ENCODE measurements at regions not wholly inside any gene's neighbourhood (a gene's known extent, or its start where the extent isn't known, plus 50 kb on each side); places are given as distances from the start of the nearest gene placed in this dataset.
A peak's percentile ranks its signal among the peaks of the same experiment; 100 is the strongest.

GRCh38 chr6:77034161-77034560 lies 429.1 kb downstream of the HTR1B start:
- H3K79me2 ChIP-seq (ENCODE audit: low read length) = no peaks in the 10 kb centered on the region
- TF ChIP-seq EZH2phosphoT487 (IDR thresholded peaks at IDR 0.05; ENCODE audit: low read depth) (no peak), CTCF (IDR thresholded peaks at IDR 0.05; ENCODE audit: low read depth, low read length) (no peak)
- no peaks in the 10 kb centered on the region for H3K27me3 ChIP-seq (ENCODE audit: low read depth, low read length)
- no peak overlapping the region for H3K9ac ChIP-seq (ENCODE audit: low read length)
- H3K4me2 ChIP-seq (ENCODE audit: low read length) = no peak overlapping the region
- H3K36me3 ChIP-seq (replicated peaks; ENCODE audit: low read depth, low read length) = no peaks in the 10 kb centered on the region
- H3K4me1 ChIP-seq (ENCODE audit: low read length) = no peaks in the 10 kb centered on the region
- H3K27ac ChIP-seq (ENCODE audit: low read length) = no peak overlapping the region
- H4K20me1 ChIP-seq (ENCODE audit: insufficient read depth, low read length) = no peaks in the 10 kb centered on the region
- H3K4me3 ChIP-seq (ENCODE audit: low read length) = no peak overlapping the region
- no peak overlapping the region for H2AFZ ChIP-seq (ENCODE audit: low read depth, low read length)
- no peaks in the 10 kb centered on the region for H3K9me3 ChIP-seq (ENCODE audit: insufficient read depth, low read length)

GRCh38 chr6:77030929-77031674 lies 432.2 kb downstream of the HTR1B start:
- no peaks in the 10 kb centered on the region for H4K20me1 ChIP-seq (ENCODE audit: insufficient read depth, low read length)
- H3K4me1 ChIP-seq (ENCODE audit: low read length) = peaks cover 5% of the 10 kb centered on the region; the same call in 1 of the 2 replicates
- no peak overlapping the region for H3K4me2 ChIP-seq (ENCODE audit: low read length)
- no peak overlapping the region for H2AFZ ChIP-seq (ENCODE audit: low read depth, low read length)
- TF ChIP-seq CTCF (IDR thresholded peaks at IDR 0.05; ENCODE audit: low read depth, low read length) (no peak), EZH2phosphoT487 (IDR thresholded peaks at IDR 0.05; ENCODE audit: low read depth) (no peak)
- H3K79me2 ChIP-seq (ENCODE audit: low read length) = no peaks in the 10 kb centered on the region
- no peaks in the 10 kb centered on the region for H3K36me3 ChIP-seq (replicated peaks; ENCODE audit: low read depth, low read length)
- no peaks in the 10 kb centered on the region for H3K27me3 ChIP-seq (ENCODE audit: low read depth, low read length)
- H3K9me3 ChIP-seq (ENCODE audit: insufficient read depth, low read length) = no peaks in the 10 kb centered on the region
- no peak overlapping the region for H3K4me3 ChIP-seq (ENCODE audit: low read length)
- H3K27ac ChIP-seq (ENCODE audit: low read length) = no peak overlapping the region
- H3K9ac ChIP-seq (ENCODE audit: low read length) = no peak overlapping the region

- H3K79me2 ChIP-seq (ENCODE audit: low read length) = no peaks in the 10 kb centered on the region
- peak overlapping the region; percentile 50 for H3K4me3 ChIP-seq (ENCODE audit: low read length)
- peak overlapping the region; percentile 54 for H3K4me2 ChIP-seq (ENCODE audit: low read length)
- H3K9me3 ChIP-seq (ENCODE audit: insufficient read depth, low read length) = no peaks in the 10 kb centered on the region
- TF ChIP-seq EZH2phosphoT487 (IDR thresholded peaks at IDR 0.05; ENCODE audit: low read depth) (no peak), CTCF (IDR thresholded peaks at IDR 0.05; ENCODE audit: low read depth, low read length) (no peak)
- H3K4me1 ChIP-seq (ENCODE audit: low read length) = peaks cover 5% of the 10 kb centered on the region; the same call in 1 of the 2 replicates
- H3K27me3 ChIP-seq (ENCODE audit: low read depth, low read length) = no peaks in the 10 kb centered on the region
- H3K27ac ChIP-seq (ENCODE audit: low read length) = no peak overlapping the region
- H4K20me1 ChIP-seq (ENCODE audit: insufficient read depth, low read length) = no peaks in the 10 kb centered on the region
- H2AFZ ChIP-seq (ENCODE audit: low read depth, low read length) = peak overlapping the region; percentile 86
- no peak overlapping the region for H3K9ac ChIP-seq (ENCODE audit: low read length)
- no peaks in the 10 kb centered on the region for H3K36me3 ChIP-seq (replicated peaks; ENCODE audit: low read depth, low read length)
Measured at GRCh38 chr6:77026341-77026740, 436.9 kb downstream of the HTR1B start.

GRCh38 chr6:77025736-77026223 lies 437.5 kb downstream of the HTR1B start:
- Histone ChIP-seq H4K20me1 (ENCODE audit: insufficient read depth, low read length) (no peaks in the 10 kb centered on the region), H3K9me3 (ENCODE audit: insufficient read depth, low read length) (no peaks in the 10 kb centered on the region), H2AFZ (ENCODE audit: low read depth, low read length) (peak overlapping the region; percentile 86), H3K27ac (ENCODE audit: low read length) (no peak overlapping the region), H3K4me3 (ENCODE audit: low read length) (no peak overlapping the region), H3K79me2 (ENCODE audit: low read length) (no peaks in the 10 kb centered on the region), H3K27me3 (ENCODE audit: low read depth, low read length) (no peaks in the 10 kb centered on the region), H3K4me1 (ENCODE audit: low read length) (peaks cover 5% of the 10 kb centered on the region; the same call in 1 of the 2 replicates), H3K9ac (ENCODE audit: low read length) (no peak overlapping the region), H3K36me3 (replicated peaks; ENCODE audit: low read depth, low read length) (no peaks in the 10 kb centered on the region), H3K4me2 (ENCODE audit: low read length) (peak overlapping the region; percentile 54)
- no peak for TF ChIP-seq EZH2phosphoT487 (IDR thresholded peaks at IDR 0.05; ENCODE audit: low read depth)

All from OCI-LY3 (cell line).